H9 (cell line): ENCODE measurements at regions not wholly inside any gene's neighbourhood (a gene's known extent, or its start where the extent isn't known, plus 50 kb on each side); places are given as distances from the start of the nearest gene placed in this dataset.

ENCODE experiments used
- DNase-seq: peaks from one replicate; pipeline ENCODE4 v3.0.0-alpha.2; 2017
- H2AFZ ChIP-seq: one replicate; pipeline ENCODE4 v1.6.1; 2013; ENCODE audit warnings: mild to moderate bottlenecking, low read length, control low read depth, moderate library complexity
- H2AK5ac ChIP-seq: 2 replicates; pipeline ENCODE4 v1.6.1; 2013; ENCODE audit warnings: low read length, control low read depth, mixed read lengths; ENCODE audit not compliant: insufficient read length
- H2BK120ac ChIP-seq: one replicate; pipeline ENCODE4 v1.6.1; 2013; ENCODE audit warnings: low read depth, mild to moderate bottlenecking, low read length, control low read depth, inconsistent platforms; ENCODE audit not compliant: poor library complexity, severe bottlenecking
- H2BK12ac ChIP-seq: 2 replicates; pipeline ENCODE4 v1.6.1; 2013; ENCODE audit warnings: low read length, control low read depth, mixed read lengths, low read depth; ENCODE audit not compliant: insufficient read length
- H2BK15ac ChIP-seq: 2 replicates; pipeline ENCODE4 v1.6.1; 2013; ENCODE audit warnings: low read depth, low read length, control low read depth
- H2BK20ac ChIP-seq: one replicate; pipeline ENCODE4 v1.6.1; 2013; ENCODE audit warnings: low read depth, mild to moderate bottlenecking, low read length, control low read depth, inconsistent platforms; ENCODE audit not compliant: poor library complexity, severe bottlenecking
- H2BK5ac ChIP-seq: 2 replicates; pipeline ENCODE4 v1.6.1; 2013; ENCODE audit warnings: low read length, control low read depth, mixed read lengths; ENCODE audit not compliant: insufficient read length
- H3K14ac ChIP-seq: 2 replicates; pipeline ENCODE4 v1.6.1; 2013; ENCODE audit warnings: low read length, control low read depth; ENCODE audit not compliant: insufficient read depth
- H3K18ac ChIP-seq: 2 replicates; pipeline ENCODE4 v1.6.1; 2013; ENCODE audit warnings: low read depth, mild to moderate bottlenecking, mixed read lengths, low read length, control low read depth; ENCODE audit not compliant: insufficient read length
- H3K23ac ChIP-seq: 2 replicates; pipeline ENCODE4 v1.6.1; 2013; ENCODE audit warnings: low read length, control low read depth, mixed read lengths, low read depth; ENCODE audit not compliant: insufficient read length
- H3K23me2 ChIP-seq: 2 replicates; pipeline ENCODE4 v1.6.1; 2013; ENCODE audit warnings: low read depth, mild to moderate bottlenecking, mixed read lengths, low read length, control low read depth; ENCODE audit not compliant: insufficient read length, poor library complexity, severe bottlenecking
- H3K27ac ChIP-seq: 2 replicates; pipeline ENCODE4 v1.5.1; 2013; ENCODE audit warnings: low read length, control low read depth, mixed read lengths, low read depth; ENCODE audit not compliant: insufficient read length
- H3K27me3 ChIP-seq: 2 replicates; pipeline ENCODE4 v1.6.1; 2013; ENCODE audit warnings: low read length, control low read depth, inconsistent platforms; ENCODE audit not compliant: insufficient read depth
- H3K4ac ChIP-seq: 2 replicates; pipeline ENCODE4 v1.6.1; 2013; ENCODE audit warnings: low read depth, mild to moderate bottlenecking, control low read depth, inconsistent platforms, low read length, moderate library complexity
- H3K4me1 ChIP-seq: 2 replicates; pipeline ENCODE4 v1.6.1; 2013; ENCODE audit warnings: low read length, control low read depth, inconsistent platforms; ENCODE audit not compliant: insufficient read depth
- H3K4me2 ChIP-seq: 2 replicates; pipeline ENCODE4 v1.6.1; 2013; ENCODE audit warnings: low read length, control low read depth, mixed read lengths; ENCODE audit not compliant: insufficient read length, insufficient read depth
- H3K56ac ChIP-seq: 2 replicates; pipeline ENCODE4 v1.6.1; 2013; ENCODE audit warnings: low read depth, mild to moderate bottlenecking, mixed read lengths, low read length, control low read depth; ENCODE audit not compliant: insufficient read length
- H3K79me1 ChIP-seq: 2 replicates; pipeline ENCODE4 v1.6.1; 2013; ENCODE audit warnings: low read depth, mild to moderate bottlenecking, moderate library complexity, low read length, control low read depth, inconsistent platforms; ENCODE audit not compliant: insufficient read depth, poor library complexity, severe bottlenecking
- H3K79me2 ChIP-seq: 2 replicates; pipeline ENCODE4 v1.6.1; 2013; ENCODE audit warnings: low read length, control low read depth, inconsistent platforms; ENCODE audit not compliant: insufficient read depth
- H3K9ac ChIP-seq: 2 replicates; pipeline ENCODE4 v1.6.1; 2013; ENCODE audit warnings: low read length, control low read depth, mixed read lengths; ENCODE audit not compliant: insufficient read length; ENCODE audit errors: extremely low read depth
- H3K9me3 ChIP-seq: one replicate; pipeline ENCODE4 v1.6.1; 2013; ENCODE audit warnings: low read depth, low read length, inconsistent platforms; ENCODE audit not compliant: control insufficient read depth
- H3T11ph ChIP-seq: one replicate; pipeline ENCODE4 v1.6.1; 2013; ENCODE audit warnings: mild to moderate bottlenecking, low read length, control low read depth, inconsistent platforms
- H4K20me1 ChIP-seq: one replicate; pipeline ENCODE4 v1.6.1; 2013; ENCODE audit not compliant: control insufficient read depth, insufficient read length, insufficient read depth
- H4K5ac ChIP-seq: 2 replicates; pipeline ENCODE4 v1.6.1; 2013; ENCODE audit warnings: low read depth, mild to moderate bottlenecking, mixed read lengths, low read length, control low read depth; ENCODE audit not compliant: insufficient read length
- H4K8ac ChIP-seq: replicated peaks from 2 replicates; pipeline ENCODE4 v1.6.1; 2013; ENCODE audit warnings: low read length, control low read depth, mixed read lengths, low read depth; ENCODE audit not compliant: insufficient read length
- H4K91ac ChIP-seq: 2 replicates; pipeline ENCODE4 v1.6.1; 2013; ENCODE audit warnings: low read depth, mild to moderate bottlenecking, moderate library complexity, mixed read lengths, low read length, control low read depth; ENCODE audit not compliant: insufficient read length
- H3K27ac Mint-ChIP-seq, 3 experiments: 2 replicates in 2 of 3; 3 replicates in 1 of 3; pipeline ENCODE4 v1.8.0; 2020 to 2021; ENCODE audit warnings: mixed read lengths in 3 of 3, mild to moderate bottlenecking in 1 of 3, moderate library complexity in 1 of 3
- H3K27me3 Mint-ChIP-seq: 2 replicates; pipeline ENCODE4 v1.8.0; 2021; ENCODE audit warnings: low read depth, mild to moderate bottlenecking, moderate library complexity, mixed read lengths
- H3K36me3 Mint-ChIP-seq, 3 experiments: 2 replicates in 2 of 3; 3 replicates in 1 of 3; pipeline ENCODE4 v1.8.0; 2020 to 2021; ENCODE audit warnings: low read depth in 3 of 3, mixed read lengths in 3 of 3; ENCODE audit not compliant: insufficient read depth in 1 of 3
- H3K4me1 Mint-ChIP-seq, 2 experiments: 2 replicates each; pipeline ENCODE4 v1.8.0; 2020; ENCODE audit warnings: mixed read lengths in 2 of 2
- H3K4me3 Mint-ChIP-seq, 2 experiments: 2 replicates in 1 of 2; 3 replicates in 1 of 2; pipeline ENCODE4 v1.8.0; 2020 to 2021; ENCODE audit warnings: mild to moderate bottlenecking in 2 of 2, mixed read lengths in 2 of 2, moderate library complexity in 1 of 2
- H3K9me3 Mint-ChIP-seq, 2 experiments: 2 replicates in 1 of 2; 3 replicates in 1 of 2; pipeline ENCODE4 v1.8.0; 2020; ENCODE audit warnings: mild to moderate bottlenecking in 2 of 2, mixed read lengths in 2 of 2, moderate library complexity in 1 of 2
- WGBS: extraction: QIAGEN DNeasy Blood & Tissue Kit; methylation state at CpG from one replicate; pipeline ENCODE4 v1.1.7; 2013; ENCODE audit warnings: missing lambda C conversion rate, low lambda C conversion rate, mixed read lengths; ENCODE audit not compliant: insufficient read length; ENCODE audit errors: extremely low coverage; 5-methylcytosine and 5-hydroxymethylcytosine counted together
- TF ChIP-seq, protein P1 (sequence below): fragments of 200-600 bp; sonication (generic); conservative IDR thresholded peaks from 3 replicates; pipeline ENCODE4 v1.8.0; 2021; ENCODE audit warnings: antibody characterized with exemption, mild to moderate bottlenecking

DNA sequence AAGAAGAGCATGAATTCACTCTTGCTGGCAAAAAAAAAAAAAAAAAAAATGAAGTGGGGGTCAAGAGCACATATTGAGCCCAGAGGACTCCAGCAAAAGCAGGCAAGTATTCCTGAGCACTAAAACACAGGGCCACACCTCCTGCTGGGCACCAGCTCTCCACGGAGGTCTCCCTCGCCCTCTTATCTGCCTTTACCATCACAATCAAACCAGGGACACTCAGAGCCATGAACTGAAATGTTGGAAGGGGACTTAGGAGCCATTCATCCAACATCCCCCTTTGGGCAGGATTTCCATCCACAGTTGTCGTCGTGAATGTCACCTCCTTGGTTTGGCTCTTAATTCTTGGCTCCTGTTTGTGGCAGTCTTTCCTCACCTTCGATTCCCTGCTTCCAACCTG, 89.8 kb upstream of the GNAO1 start:
- Histone ChIP-seq H3K79me2 (no peaks in the 10 kb centered on the region), H3K27ac (no peak overlapping the region), H4K5ac (no peak overlapping the region), H3K79me1 (no peaks in the 10 kb centered on the region), H3K14ac (no peak overlapping the region), H3K23ac (no peak overlapping the region), H3K56ac (no peak overlapping the region), H3K4me2 (no peak overlapping the region), H3T11ph (no peak overlapping the region), H3K9me3 (no peaks in the 10 kb centered on the region), H3K4me1 (no peaks in the 10 kb centered on the region), H2BK120ac (no peak overlapping the region), H2BK15ac (no peak overlapping the region), H3K4ac (no peak overlapping the region), H3K9ac (no peak overlapping the region), H3K23me2 (no peaks in the 10 kb centered on the region), H3K18ac (no peak overlapping the region), H4K8ac (no peak overlapping the region), H2BK20ac (no peak overlapping the region), H2BK12ac (no peak overlapping the region), H4K20me1 (no peaks in the 10 kb centered on the region), H2BK5ac (no peak overlapping the region), H2AK5ac (no peak overlapping the region), H2AFZ (no peak overlapping the region), H3K27me3 (no peaks in the 10 kb centered on the region), H4K91ac (no peak overlapping the region)
- Mint-ChIP-seq H3K36me3 (no peaks in the 10 kb centered on the region), H3K27ac (no peak overlapping the region; a peak in 1 of 7 replicates), H3K4me3 (no peak overlapping the region), H3K9me3 (no peaks in the 10 kb centered on the region; a peak in 1 of 5 replicates), H3K27me3 (peaks cover 7% of the 10 kb centered on the region), H3K4me1 (peaks cover 14% of the 10 kb centered on the region in 2 experiments)
- no CpG with 5 or more reads among the region's 5 CpGs for WGBS
- TF ChIP-seq, protein P1, sequence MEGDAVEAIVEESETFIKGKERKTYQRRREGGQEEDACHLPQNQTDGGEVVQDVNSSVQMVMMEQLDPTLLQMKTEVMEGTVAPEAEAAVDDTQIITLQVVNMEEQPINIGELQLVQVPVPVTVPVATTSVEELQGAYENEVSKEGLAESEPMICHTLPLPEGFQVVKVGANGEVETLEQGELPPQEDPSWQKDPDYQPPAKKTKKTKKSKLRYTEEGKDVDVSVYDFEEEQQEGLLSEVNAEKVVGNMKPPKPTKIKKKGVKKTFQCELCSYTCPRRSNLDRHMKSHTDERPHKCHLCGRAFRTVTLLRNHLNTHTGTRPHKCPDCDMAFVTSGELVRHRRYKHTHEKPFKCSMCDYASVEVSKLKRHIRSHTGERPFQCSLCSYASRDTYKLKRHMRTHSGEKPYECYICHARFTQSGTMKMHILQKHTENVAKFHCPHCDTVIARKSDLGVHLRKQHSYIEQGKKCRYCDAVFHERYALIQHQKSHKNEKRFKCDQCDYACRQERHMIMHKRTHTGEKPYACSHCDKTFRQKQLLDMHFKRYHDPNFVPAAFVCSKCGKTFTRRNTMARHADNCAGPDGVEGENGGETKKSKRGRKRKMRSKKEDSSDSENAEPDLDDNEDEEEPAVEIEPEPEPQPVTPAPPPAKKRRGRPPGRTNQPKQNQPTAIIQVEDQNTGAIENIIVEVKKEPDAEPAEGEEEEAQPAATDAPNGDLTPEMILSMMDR, result no peak
- no peak for DNase-seq
